HG03159 (cell line): ENCODE measurements at regions not wholly inside any gene's neighbourhood (a gene's known extent, or its start where the extent isn't known, plus 50 kb on each side); places are given as distances from the start of the nearest gene placed in this dataset.

Experiments
- ATAC-seq: cut with Tn5 transposase; IDR thresholded peaks from one replicate; pipeline ENCODE4 v1.9.1; 2021; ENCODE audit warnings: mild to moderate bottlenecking, moderate library complexity; ENCODE audit not compliant: unreplicated experiment

- no peak for ATAC-seq
These were observed 111.9 kb upstream of the PCDH18 start for GRCh38 chr4:137644201-137644600.

GRCh38 chr4:137641544-137641943, 109.2 kb upstream of the PCDH18 start:
- no peak for ATAC-seq

- ATAC-seq: no peak
These were observed 108.5 kb upstream of the PCDH18 start for GRCh38 chr4:137640838-137641158.

GRCh38 chr4:137640156-137640837, 108.0 kb upstream of the PCDH18 start:
- ATAC-seq: peak; percentile 66

- no peak for ATAC-seq
These were observed 106.6 kb upstream of the PCDH18 start for GRCh38 chr4:137638934-137639333.

- no peak for ATAC-seq
These were observed 103.3 kb upstream of the PCDH18 start for GRCh38 chr4:137635601-137636000.

GRCh38 chr4:137635108-137635507, 102.8 kb upstream of the PCDH18 start:
- ATAC-seq: no peak

GRCh38 chr4:137632842-137633241, 100.5 kb upstream of the PCDH18 start:
- no peak for ATAC-seq

GRCh38 chr4:137631605-137632004, 99.3 kb upstream of the PCDH18 start:
- ATAC-seq: no peak

GRCh38 chr4:137630252-137630651, 98.0 kb upstream of the PCDH18 start:
- no peak for ATAC-seq

GRCh38 chr4:137627739-137628460, 95.6 kb upstream of the PCDH18 start:
- no peak for ATAC-seq

- no peak for ATAC-seq
These were observed 94.8 kb upstream of the PCDH18 start for GRCh38 chr4:137626942-137627738.

GRCh38 chr4:137623013-137623412, 90.7 kb upstream of the PCDH18 start:
- no peak for ATAC-seq

- ATAC-seq: no peak
These were observed 88.8 kb upstream of the PCDH18 start for GRCh38 chr4:137621056-137621455.

- ATAC-seq: no peak
These were observed 82.2 kb upstream of the PCDH18 start for GRCh38 chr4:137614491-137614890.

GRCh38 chr4:137611998-137612700, 79.9 kb upstream of the PCDH18 start:
- ATAC-seq: no peak

GRCh38 chr4:137610960-137611359, 78.7 kb upstream of the PCDH18 start:
- peak; percentile 74 for ATAC-seq

- ATAC-seq: no peak
These were observed 77.6 kb upstream of the PCDH18 start for GRCh38 chr4:137609718-137610430.

- ATAC-seq: no peak
These were observed 75.8 kb upstream of the PCDH18 start for GRCh38 chr4:137608085-137608484.

- ATAC-seq: no peak
These were observed 70.1 kb upstream of the PCDH18 start for GRCh38 chr4:137602436-137602835.

- no peak for ATAC-seq
These were observed 69.6 kb upstream of the PCDH18 start for GRCh38 chr4:137601934-137602333.
